Pons (tissue), 1 donor: ENCODE measurements at regions not wholly inside any gene's neighbourhood (a gene's known extent, or its start where the extent isn't known, plus 50 kb on each side); places are given as distances from the start of the nearest gene placed in this dataset.
"Not testable (repeated sequence)": the region's sequence is repeated elsewhere in the genome, so short reads cannot be mapped to it uniquely, and the experiment has no call there.

ENCODE experiments used
- DNase-seq: peaks from one replicate; pipeline ENCODE4 v3.0.0-alpha.2; 2016; ENCODE audit warnings: low spot score

- DNase-seq = no peak
These were observed 1203.9 kb downstream of the AMY1C start for GRCh38 chr1:104953555-104953954.

DNA sequence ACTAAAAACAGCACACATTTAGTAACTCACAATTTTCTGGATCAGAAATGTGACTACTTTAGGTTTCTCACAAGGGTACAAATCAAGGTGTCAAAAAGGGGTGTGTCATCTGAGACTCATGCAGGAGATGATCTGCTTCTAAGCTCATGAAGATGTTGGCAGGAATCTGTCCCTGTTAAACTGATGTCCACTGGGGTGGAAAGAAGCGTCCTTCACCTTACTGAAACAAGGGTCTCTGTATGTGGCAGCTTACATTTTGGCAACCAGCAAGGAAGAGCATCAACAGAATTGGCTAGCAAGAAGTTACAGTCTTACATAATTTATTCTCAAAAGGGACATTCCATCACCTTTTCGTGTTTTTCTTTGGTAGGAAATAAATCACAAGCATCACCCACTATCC is 1223.8 kb downstream of the AMY1C start:
- DNase-seq = no peak

DNA sequence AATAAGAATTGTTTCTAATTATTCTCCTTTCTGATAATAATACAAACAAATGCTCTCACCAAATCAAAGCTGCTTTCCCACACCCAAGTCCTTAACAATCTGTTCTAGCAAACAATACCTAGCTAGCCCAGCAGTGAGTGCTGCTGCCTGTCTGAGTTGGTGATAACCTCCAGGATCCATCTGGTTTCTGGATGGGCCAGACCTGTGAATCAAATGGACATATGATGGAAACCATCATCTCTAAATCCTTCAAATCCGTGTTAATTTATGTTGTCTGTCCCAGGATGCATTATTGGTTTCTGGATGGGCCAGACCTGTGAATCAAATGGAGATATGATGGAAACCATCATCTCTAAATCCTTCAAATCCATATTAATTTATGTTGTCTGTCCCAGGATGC is 1230.0 kb downstream of the AMY1C start:
- no peak for DNase-seq

DNA sequence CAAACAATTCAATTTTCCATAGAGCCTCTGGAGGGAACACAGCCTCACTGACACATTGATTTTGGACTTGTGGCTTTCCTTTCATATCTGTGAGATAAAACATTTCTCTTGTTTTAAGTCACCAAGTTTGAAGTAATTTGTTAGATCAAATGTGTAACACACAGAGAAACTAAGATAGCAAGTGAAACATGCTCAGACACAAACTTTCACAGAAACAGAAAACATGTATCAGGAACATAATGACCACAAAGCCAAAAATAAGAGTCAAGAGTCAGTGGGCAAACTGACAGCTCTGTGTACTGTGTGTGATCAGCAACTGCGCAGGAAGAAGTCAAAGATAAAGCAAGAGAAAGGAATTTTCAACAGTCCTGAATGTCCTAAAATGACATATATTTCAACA is 1237.5 kb downstream of the AMY1C start:
- no peak for DNase-seq

DNA sequence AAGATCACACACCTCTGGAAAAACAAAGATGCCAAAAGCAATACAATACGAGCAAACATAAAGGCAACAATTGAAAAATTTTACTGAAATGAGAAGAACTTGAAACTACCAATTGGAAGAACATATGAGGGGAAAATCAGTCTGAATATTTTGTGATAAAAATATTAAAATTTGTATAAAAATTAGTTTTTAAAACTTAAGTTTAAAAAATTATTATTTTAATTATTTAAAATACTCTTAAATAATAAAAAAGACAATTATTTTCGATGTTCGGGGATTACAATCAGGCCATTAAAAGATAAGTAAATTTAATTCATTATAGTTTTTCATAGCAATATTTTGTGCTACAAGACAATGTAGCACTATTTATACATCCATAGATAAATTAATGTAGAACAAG is 1239.3 kb downstream of the AMY1C start:
- DNase-seq = no peak

- no peak for DNase-seq
These were observed 1242.0 kb downstream of the AMY1C start for GRCh38 chr1:104991702-104992101.

DNA sequence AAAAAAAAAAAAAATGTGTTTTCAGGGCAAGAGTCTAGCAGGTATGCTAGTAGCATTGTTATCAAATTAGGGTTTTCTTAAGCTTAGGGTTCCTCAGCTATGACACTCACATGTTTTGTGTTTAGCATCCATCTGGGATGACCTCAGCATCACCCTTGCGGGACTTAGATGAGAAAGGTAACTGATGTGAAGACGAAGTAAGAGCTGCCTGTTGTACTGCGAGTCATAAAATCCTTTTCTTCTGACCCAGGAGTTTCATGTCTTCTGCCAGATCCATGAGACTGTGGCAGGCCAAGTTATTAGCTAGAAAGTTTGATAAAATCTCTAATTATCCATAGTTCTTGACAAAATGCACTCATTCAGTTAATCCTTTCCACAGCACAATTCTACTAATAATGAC is 1251.1 kb downstream of the AMY1C start:
- no peak for DNase-seq

- DNase-seq = no peak
These were observed 1254.8 kb downstream of the AMY1C start for GRCh38 chr1:105004515-105004914.

DNA sequence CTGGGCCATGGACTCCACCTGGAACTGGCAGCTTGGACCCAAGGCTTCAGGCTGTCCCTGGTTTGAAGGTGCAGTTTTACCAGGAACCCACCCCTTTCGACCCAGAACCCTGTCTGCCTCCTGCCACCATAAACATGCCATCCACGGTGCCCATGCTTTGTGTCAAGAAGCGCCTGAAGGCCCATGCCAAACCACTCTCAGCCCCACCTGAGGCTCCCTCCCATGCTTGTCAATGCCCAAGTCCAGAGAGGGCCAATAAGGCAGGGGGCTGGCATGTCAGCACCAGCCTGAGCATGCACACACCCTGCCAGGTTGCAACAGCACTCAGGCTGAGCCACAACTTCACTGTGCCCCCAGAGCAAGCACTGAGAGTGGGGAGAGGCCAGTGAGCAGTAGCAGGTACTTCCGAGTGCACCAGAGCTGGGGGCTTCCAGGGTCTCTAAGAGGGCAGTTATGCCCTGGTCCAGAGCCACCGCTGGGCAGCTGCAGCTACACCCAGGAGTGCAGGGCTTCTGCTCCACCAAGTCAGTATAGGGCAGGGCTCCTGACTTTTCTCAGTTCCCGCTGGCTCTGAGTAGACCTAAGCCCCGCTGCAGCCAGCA is 1256.0 kb downstream of the AMY1C start:
- DNase-seq = no peak

GRCh38 chr1:105017587-105017986 is 1267.9 kb downstream of the AMY1C start:
- no peak for DNase-seq

DNA sequence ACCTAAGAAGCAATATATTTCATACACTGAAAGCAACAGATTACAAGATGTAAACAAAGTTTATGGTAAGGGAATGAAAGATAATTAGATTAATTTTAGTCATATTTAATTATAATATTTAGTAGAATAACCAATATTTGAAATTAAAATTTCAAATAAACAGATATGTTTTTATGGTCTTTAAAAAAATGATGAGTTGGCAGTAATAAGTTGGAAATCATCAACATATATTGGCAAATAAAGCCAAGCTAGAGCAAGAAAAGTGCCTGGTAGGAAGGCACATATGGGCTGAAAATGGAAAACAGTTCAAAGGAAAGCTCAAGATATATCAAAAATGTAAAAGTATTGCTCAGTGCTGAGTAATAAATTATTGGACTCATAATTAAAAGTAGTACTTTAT is 1274.0 kb downstream of the AMY1C start:
- no peak for DNase-seq

- DNase-seq = no peak
These were observed 1278.3 kb downstream of the AMY1C start for GRCh38 chr1:105027838-105028471.

DNA sequence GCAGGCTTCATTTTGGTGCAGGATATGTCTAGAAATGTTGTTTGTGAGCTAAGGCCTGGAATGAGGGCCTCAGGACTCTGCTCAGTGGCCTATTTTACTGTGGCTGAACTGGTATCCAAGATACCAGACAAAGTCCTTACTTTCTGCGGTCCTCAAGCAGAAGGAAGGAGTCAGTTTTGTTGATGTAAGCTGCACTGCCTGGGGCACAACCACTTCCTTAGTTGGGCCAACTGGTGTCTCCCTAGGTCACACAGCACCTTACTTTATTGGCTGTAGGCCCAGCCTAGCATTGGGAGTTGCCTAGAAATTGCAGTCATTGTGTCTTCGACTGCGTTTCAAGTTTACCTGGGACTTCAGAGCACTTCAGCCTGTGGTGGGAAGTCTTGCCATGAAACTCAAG is 1322.7 kb downstream of the AMY1C start:
- DNase-seq = no peak

- DNase-seq = no peak
These were observed 1323.2 kb downstream of the AMY1C start for GRCh38 chr1:105072850-105073249.

DNA sequence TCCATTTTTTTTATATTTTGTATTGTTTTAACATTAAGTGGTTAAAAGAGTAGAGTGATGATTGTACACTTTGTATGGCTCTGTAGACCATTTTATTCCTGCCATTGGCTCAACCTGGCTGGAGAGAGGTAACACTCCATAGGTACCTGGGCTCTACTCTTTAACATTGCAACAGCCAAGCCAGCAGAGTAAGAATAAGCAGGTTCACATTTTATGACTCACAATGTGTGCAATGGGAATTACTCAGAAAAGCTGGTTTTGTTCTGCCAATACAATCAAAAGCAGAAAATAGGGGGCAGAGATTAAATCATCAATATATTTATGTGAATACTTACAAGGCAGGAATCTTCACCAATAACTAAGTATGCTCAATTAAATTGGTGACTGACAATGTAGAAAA is 1324.0 kb downstream of the AMY1C start:
- no peak for DNase-seq

GRCh38 chr1:105083611-105084010 is 1333.9 kb downstream of the AMY1C start:
- DNase-seq = no peak

- no peak for DNase-seq
These were observed 1337.8 kb downstream of the AMY1C start for GRCh38 chr1:105087506-105087905.

GRCh38 chr1:105088166-105088565 is 1338.5 kb downstream of the AMY1C start:
- no peak for DNase-seq

DNA sequence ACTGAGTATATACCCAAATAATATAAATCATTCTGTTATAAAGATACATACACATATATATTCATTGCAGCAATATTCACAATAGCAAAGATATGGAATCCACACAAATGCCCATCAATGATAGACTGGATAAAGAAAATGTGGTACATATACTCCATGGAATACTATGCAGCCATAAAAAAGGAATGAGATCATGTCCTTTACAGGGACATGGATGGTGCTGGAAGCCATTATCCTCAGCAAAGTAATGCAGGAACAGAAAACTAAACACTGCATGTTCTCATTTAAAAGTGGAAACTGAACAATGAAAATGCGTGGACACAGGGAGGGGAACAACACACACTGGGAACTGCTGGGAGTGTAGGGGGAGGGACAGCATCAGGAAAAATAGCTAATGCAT is 1344.2 kb downstream of the AMY1C start:
- DNase-seq = not testable (repeated sequence)

GRCh38 chr1:105100102-105100501 is 1350.4 kb downstream of the AMY1C start:
- no peak for DNase-seq

DNA sequence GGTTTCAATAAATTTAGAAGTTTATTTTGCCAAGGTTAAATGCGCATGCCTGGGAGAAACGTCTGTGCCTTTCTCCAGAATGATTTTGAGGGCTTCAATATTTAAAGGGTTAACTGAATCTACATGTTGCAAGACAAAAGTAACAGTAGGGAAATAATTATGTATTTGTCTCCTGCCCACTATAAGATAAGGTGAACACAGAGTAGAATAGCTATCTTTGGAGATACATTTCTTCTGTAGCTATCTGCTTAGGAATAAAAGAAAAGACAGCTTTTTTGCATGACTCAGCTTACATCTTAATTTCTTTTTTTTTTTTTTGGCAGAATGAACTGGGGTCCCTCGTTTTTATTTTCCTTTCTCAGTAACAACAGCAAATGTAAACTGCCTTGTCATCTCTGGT is 1351.6 kb downstream of the AMY1C start:
- DNase-seq = no peak

DNA sequence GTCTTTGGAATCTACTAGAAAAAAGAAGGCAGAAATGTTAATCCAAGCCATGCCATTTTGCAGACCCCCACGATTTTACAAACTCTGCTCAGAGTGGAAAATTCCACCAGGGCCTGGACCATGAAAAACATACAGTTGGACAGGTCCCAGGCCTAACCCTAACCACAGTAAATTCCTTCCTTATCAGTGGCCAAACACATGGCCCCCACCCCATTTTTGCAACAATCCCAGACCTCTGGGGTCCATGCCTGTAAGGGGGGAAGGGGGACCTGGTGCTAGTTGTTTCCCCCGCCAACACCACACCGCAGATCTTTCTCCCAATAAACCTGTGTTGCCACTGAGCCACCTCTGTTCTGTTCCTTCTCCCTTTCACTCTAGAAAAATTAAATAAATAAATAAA is 1352.7 kb downstream of the AMY1C start:
- no peak for DNase-seq

DNA sequence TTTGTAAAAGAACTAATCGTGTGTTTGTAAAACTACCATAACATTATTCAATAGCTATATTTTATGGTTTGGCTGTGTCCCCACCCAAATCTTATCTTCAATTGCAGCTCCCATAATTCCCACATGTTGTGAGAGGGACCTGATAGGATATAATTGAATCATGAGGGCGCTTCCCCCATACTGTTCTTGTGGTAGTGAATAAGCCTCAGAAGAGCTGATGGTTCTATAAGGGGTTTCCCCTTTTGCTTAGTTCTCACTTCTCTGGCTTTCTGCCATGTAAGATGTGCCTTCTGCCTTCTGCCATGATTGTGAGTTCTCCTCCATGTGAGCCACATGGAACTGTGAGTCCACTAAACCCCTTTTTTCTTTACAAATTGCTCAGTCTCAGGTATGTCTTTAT is 1372.3 kb downstream of the AMY1C start:
- no peak for DNase-seq
